ENCODE measurements at regions not wholly inside any gene's neighbourhood (a gene's known extent, or its start where the extent isn't known, plus 50 kb on each side); places are given as distances from the start of the nearest gene placed in this dataset.

DNA sequence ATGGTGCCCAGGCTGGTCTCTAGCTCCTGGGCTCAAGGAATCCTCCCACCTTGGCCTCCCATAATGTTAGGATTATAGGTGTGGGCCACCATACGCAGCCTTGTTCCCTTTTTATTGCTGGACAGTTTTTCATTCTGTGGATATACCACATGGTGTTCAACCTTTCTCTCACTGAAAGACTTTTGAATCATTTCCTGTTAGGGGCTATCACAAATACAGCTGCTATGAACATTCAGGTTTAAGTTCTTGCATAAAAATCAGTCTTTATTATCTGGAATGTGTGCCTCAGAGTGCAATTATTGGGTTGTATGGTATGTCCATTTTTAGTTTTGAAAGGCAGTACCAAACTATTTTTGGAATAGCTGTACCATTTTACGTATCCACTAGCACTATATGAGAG lies 647.2 kb downstream of the LIG4 start:
- TF ChIP-seq CTCF (IDR thresholded peaks at IDR 0.05 in 2 of 3, conservative IDR thresholded peaks at IDR 0.05 in 1 of 3; ENCODE audit: borderline replicate concordance in 1 of 3, insufficient read depth in 1 of 3, low read depth in 2 of 3, low read length in 2 of 3) = no peak
- no peak for TF ChIP-seq SP1 (IDR thresholded peaks at IDR 0.05; ENCODE audit: low read depth)
- TF ChIP-seq POLR2A (IDR thresholded peaks at IDR 0.05; ENCODE audit: borderline replicate concordance, extremely low read depth, insufficient read depth, insufficient read length) = no peak
- TF ChIP-seq, protein P1, sequence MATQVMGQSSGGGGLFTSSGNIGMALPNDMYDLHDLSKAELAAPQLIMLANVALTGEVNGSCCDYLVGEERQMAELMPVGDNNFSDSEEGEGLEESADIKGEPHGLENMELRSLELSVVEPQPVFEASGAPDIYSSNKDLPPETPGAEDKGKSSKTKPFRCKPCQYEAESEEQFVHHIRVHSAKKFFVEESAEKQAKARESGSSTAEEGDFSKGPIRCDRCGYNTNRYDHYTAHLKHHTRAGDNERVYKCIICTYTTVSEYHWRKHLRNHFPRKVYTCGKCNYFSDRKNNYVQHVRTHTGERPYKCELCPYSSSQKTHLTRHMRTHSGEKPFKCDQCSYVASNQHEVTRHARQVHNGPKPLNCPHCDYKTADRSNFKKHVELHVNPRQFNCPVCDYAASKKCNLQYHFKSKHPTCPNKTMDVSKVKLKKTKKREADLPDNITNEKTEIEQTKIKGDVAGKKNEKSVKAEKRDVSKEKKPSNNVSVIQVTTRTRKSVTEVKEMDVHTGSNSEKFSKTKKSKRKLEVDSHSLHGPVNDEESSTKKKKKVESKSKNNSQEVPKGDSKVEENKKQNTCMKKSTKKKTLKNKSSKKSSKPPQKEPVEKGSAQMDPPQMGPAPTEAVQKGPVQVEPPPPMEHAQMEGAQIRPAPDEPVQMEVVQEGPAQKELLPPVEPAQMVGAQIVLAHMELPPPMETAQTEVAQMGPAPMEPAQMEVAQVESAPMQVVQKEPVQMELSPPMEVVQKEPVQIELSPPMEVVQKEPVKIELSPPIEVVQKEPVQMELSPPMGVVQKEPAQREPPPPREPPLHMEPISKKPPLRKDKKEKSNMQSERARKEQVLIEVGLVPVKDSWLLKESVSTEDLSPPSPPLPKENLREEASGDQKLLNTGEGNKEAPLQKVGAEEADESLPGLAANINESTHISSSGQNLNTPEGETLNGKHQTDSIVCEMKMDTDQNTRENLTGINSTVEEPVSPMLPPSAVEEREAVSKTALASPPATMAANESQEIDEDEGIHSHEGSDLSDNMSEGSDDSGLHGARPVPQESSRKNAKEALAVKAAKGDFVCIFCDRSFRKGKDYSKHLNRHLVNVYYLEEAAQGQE (IDR thresholded peaks at IDR 0.05; ENCODE audit: low read depth) = no peak
- no peak for TF ChIP-seq ZNF274 (IDR thresholded peaks at IDR 0.05; ENCODE audit: low read depth, low read length)
- TF ChIP-seq POLR2AphosphoS5 (IDR thresholded peaks at IDR 0.05; ENCODE audit: low read depth, low read length) = no peak
- TF ChIP-seq, protein P2, sequence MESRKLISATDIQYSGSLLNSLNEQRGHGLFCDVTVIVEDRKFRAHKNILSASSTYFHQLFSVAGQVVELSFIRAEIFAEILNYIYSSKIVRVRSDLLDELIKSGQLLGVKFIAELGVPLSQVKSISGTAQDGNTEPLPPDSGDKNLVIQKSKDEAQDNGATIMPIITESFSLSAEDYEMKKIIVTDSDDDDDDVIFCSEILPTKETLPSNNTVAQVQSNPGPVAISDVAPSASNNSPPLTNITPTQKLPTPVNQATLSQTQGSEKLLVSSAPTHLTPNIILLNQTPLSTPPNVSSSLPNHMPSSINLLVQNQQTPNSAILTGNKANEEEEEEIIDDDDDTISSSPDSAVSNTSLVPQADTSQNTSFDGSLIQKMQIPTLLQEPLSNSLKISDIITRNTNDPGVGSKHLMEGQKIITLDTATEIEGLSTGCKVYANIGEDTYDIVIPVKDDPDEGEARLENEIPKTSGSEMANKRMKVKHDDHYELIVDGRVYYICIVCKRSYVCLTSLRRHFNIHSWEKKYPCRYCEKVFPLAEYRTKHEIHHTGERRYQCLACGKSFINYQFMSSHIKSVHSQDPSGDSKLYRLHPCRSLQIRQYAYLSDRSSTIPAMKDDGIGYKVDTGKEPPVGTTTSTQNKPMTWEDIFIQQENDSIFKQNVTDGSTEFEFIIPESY (IDR thresholded peaks at IDR 0.05; ENCODE audit: extremely low read depth, insufficient replicate concordance, low read length) = no peak
- no peak for TF ChIP-seq EZH2 (IDR thresholded peaks at IDR 0.05)
- TF ChIP-seq CEBPB (IDR thresholded peaks at IDR 0.05; ENCODE audit: low read depth) = no peak
- TF ChIP-seq RAD21 (IDR thresholded peaks at IDR 0.05; ENCODE audit: low read depth) = no peak
- TF ChIP-seq EZH2phosphoT487 (IDR thresholded peaks at IDR 0.05; ENCODE audit: borderline replicate concordance) = no peak
